A673 (cell line): ENCODE measurements at regions not wholly inside any gene's neighbourhood (a gene's known extent, or its start where the extent isn't known, plus 50 kb on each side); places are given as distances from the start of the nearest gene placed in this dataset.

ENCODE experiments used
- CTCF ChIP-seq: fragments of 300-800, 200-600 bp; sonication (generic); conservative IDR thresholded peaks from 2 replicates; pipeline ENCODE4 v1.5.1; 2017; ENCODE audit warnings: low read depth, mild to moderate bottlenecking, antibody characterized with exemption, low read length, moderate library complexity, mixed read lengths
- EZH2 ChIP-seq: fragments of 200-600 bp; sonication (generic); IDR thresholded peaks from 2 replicates; pipeline ENCODE4 v1.6.1; 2017; ENCODE audit warnings: borderline replicate concordance, low read depth, mild to moderate bottlenecking, mixed read lengths, antibody characterized with exemption, low read length; ENCODE audit not compliant: poor library complexity, severe bottlenecking

- TF ChIP-seq CTCF = no peak
- no peak for TF ChIP-seq EZH2
Observed at GRCh38 chr4:13700021-13700857, 72.7 kb upstream of the BOD1L1 start.
